Ovary (tissue), 3 donors: ENCODE measurements at regions not wholly inside any gene's neighbourhood (a gene's known extent, or its start where the extent isn't known, plus 50 kb on each side); places are given as distances from the start of the nearest gene placed in this dataset.

Experiments
- CTCF ChIP-seq, 3 donors: fragments of 450-650 bp in 2 of 3; fragments of 200-600 bp in 1 of 3; IDR thresholded peaks; one replicate each; pipeline versions ENCODE4 v1.5.1 to v1.8.0; 2016 to 2022; ENCODE audit warnings: antibody characterized with exemption in 3 of 3, mild to moderate bottlenecking in 1 of 3
- POLR2A ChIP-seq: fragments of 450-650 bp; IDR thresholded peaks from one replicate; pipeline ENCODE4 v1.6.1; 2017; ENCODE audit warnings: antibody characterized with exemption, mild to moderate bottlenecking, moderate library complexity
- donor health status: DM: no; HTN: no; CAD: no.

- no peak for TF ChIP-seq CTCF (IDR thresholded peaks at IDR 0.05)
- no peak for TF ChIP-seq POLR2A
Measured at GRCh38 chr12:28603801-28604200, 413.5 kb downstream of the CCDC91 start.
